G401.6 (cell line): ENCODE measurements at regions not wholly inside any gene's neighbourhood (a gene's known extent, or its start where the extent isn't known, plus 50 kb on each side); places are given as distances from the start of the nearest gene placed in this dataset.

ENCODE experiments used
- FAIRE-seq: peaks from 2 replicates; lab custom pipeline; 2012; peaks lifted over from hg19 to GRCh38; lab: Jason Lieb, UNC

- FAIRE-seq = no peak
These were observed 93.5 kb upstream of the PPP1R9A start for GRCh38 chr7:94813917-94814316.

GRCh38 chr7:94823947-94824346 lies 83.4 kb upstream of the PPP1R9A start:
- no peak for FAIRE-seq

- FAIRE-seq = no peak
These were observed 77.4 kb upstream of the PPP1R9A start for GRCh38 chr7:94829987-94830386.

GRCh38 chr7:94832051-94832450 lies 75.3 kb upstream of the PPP1R9A start:
- FAIRE-seq = no peak

- no peak for FAIRE-seq
These were observed 73.0 kb upstream of the PPP1R9A start for GRCh38 chr7:94834359-94834758.

GRCh38 chr7:94838717-94839116 lies 68.7 kb upstream of the PPP1R9A start:
- FAIRE-seq = no peak

- no peak for FAIRE-seq
These were observed 63.8 kb upstream of the PPP1R9A start for GRCh38 chr7:94843553-94843952.

- no peak for FAIRE-seq
These were observed 58.9 kb upstream of the PPP1R9A start for GRCh38 chr7:94848531-94848930.

GRCh38 chr7:94848992-94849576 lies 58.3 kb upstream of the PPP1R9A start:
- FAIRE-seq = no peak

GRCh38 chr7:94849636-94850208 lies 57.7 kb upstream of the PPP1R9A start:
- FAIRE-seq = no peak

GRCh38 chr7:94855589-94855988 lies 51.8 kb upstream of the PPP1R9A start:
- no peak for FAIRE-seq

- FAIRE-seq = no peak
These were observed 50.8 kb upstream of the PPP1R9A start for GRCh38 chr7:94856643-94857042.
